ENCODE measurements at regions not wholly inside any gene's neighbourhood (a gene's known extent, or its start where the extent isn't known, plus 50 kb on each side); places are given as distances from the start of the nearest gene placed in this dataset.
A peak's percentile ranks its signal among the peaks of the same experiment; 100 is the strongest.
"Not testable (repeated sequence)": the region's sequence is repeated elsewhere in the genome, so short reads cannot be mapped to it uniquely, and the experiment has no call there.

DNA sequence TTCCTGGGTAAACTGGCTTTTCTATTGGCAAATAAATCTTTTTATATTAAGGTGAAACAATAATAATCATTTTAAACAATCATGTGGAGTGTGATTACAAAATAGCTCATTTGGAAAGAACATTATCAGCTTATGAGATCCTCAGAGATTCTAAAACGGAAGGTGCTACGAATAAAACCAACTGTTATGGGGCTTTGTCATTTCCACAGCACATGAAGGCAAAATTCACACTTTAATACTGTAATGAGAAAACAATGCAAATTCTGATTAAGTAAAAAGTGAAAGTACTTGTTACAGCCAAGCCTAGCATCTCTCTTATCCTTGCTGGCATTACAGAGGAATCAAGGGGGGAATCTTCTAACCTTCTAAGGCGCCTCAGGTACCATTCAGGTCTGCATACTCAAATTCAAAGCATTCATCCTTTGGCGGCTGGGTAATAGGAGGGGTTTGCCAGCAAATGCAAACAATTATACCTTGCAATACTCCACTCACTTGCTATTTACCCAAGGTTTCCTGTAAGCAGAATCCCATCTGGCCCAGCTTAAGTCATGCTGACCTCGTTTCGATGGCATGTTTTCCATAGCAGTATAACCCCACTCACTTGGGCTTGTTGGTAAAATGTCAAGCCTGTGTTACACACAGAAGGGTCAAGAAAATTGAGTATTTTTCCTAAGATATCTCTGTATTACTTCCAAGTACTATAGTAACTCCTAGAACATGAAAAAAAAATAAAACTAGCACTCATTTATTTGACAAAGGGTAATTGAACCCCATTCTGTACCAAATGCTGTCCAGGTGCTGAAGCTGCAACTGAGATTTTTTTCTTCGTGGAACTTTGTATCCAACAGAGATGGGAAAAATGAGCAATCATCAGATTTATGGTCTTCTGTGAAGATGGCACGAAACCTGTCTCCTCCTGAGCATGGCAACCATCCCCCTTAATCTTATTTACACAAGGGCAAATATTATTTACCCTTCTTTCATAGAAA, 183.7 kb upstream of the LMCD1 start:
- DNase-seq, result no peak

DNA sequence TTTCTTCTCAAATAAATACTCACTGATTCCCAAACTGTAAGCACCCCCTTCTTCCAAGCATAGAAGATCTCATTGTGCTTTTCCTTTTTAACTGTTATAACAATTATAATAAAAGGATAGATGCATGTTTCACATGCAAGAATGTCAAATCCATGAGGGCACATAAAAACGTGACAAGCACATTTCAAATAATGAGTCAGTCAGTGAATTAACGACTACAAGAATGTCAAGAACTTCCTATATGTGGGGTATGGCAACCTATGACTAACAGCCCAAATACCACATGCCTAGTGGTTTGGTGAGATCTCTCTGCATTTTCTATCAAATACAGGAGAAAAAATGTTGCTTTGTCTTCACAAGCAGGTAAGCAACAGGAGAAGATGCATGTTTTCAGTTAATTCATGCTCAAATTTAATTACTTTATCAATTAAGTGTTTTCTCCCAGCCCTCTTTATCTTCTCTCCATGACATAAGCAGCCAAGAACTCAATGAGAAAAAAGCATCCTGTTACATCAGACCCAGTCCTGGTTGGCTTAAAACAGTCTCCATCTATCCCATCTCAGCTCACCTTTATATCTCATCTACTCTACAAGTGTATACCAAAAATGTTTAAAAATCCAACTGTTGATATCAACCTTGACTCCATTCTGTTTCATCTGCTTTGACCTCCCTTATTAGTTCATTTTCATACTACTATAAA, 181.5 kb upstream of the LMCD1 start:
- no peak for DNase-seq

DNA sequence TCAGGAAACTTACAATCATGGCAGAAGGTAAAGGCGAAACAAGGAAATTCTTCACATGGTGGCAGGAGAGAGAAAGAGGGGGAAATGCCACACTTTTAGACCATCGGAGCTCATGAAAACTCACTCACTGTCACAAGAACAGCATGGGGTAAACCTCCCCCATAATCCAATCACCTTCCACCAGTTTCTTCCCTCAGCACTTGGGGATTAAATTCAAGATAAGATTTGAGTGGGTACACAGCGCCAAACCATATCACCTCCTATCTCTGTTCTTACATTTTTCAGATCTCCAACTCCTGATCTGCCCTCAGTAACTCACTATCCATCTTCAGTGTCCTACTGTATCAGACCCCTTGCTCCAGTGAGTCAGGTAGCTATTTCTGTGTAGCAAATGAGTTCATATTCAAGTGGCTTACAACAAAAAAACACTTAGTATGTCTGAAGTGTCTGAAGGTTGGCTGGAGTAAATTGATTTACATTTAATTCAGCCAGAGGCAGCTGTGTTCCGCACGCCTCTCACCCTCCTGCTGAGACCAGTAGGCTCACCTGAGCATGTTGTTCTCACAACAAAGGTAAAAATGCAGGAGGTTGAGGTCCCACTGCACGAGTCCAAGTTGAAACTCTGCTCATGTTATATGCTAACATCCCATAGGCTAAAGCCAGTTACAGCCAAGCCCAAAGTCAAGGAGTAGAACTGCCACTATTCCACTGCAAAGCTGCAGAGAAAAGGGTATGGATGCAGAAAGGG, 180.7 kb upstream of the LMCD1 start:
- DNase-seq, result no peak

DNA sequence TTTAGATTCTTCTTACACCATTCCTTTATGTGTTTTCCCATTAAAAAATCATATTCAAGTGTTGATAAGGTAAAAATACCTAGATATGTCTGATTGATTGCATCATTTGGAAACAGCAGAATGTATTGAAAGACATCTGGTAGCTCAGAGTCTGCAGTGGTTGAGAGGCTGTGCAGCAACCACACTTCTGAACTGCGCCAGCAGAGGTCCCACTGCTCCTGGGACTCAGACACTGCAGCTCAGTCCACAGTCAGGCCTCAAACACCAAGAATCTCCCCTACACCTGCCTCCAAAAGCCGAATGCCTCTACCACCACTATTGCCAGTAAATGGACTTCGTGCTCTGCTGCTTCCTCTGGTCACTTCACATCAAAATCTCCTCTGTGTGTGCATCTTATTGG, 176.9 kb upstream of the LMCD1 start:
- peak; percentile 49 for DNase-seq

DNA sequence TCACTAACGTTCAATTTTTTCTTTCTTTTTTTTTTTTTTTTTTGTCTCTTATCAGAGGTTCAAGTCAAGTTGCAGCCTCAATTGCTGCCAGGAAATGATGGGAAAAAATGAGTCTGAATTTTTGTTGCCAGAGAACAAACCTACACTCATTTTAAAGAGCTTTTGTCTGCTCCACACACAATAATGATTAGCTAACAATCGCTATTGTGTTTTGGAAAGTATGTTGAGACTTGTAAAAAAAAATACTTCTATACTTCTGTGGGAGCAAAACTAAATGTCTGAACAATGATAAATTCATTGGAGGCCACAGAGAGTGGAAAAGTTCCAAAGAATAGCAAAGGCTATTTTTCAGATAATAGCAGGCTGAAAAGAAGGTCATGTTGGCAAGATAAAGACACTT, 176.3 kb upstream of the LMCD1 start:
- no peak for DNase-seq

DNA sequence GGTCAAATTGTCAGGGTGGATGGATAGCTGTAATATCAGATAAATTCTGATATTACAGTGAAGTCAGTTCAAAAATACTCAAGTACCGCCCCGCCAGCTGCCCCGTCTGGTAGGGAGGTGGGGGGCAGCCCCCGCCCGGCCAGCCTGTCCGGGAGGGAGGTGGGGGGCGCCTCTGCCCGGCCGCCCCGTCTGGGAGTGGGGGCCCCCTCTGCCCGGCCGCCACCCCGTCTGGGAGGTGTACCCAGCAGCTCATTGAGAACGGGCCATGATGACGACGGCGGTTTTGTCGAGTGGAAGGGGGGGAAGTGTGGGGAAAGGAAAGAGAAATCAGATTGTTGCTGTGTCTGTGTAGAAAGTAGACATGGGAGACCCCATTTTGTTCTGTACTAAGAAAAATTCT, 175.8 kb upstream of the LMCD1 start:
- not testable (repeated sequence) for DNase-seq

DNA sequence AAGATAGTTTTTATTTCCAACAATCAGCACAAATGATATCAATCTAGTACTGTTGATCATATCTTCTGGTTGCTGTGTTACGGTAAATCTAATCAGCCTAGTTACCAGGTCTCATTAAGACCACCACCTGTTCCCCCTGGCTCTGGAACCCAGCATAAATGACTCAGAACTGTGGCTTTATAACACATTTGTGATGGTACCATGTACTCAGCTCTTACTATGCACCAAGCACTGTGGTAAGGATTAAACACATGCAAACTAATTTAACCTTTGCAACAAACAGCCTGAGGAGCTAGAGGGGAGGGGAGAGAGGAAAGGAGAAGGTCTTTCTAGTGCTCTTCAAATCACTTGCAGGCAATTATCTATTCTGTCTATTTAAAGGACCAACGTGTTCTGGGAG, 173.9 kb upstream of the LMCD1 start:
- DNase-seq, result no peak

DNA sequence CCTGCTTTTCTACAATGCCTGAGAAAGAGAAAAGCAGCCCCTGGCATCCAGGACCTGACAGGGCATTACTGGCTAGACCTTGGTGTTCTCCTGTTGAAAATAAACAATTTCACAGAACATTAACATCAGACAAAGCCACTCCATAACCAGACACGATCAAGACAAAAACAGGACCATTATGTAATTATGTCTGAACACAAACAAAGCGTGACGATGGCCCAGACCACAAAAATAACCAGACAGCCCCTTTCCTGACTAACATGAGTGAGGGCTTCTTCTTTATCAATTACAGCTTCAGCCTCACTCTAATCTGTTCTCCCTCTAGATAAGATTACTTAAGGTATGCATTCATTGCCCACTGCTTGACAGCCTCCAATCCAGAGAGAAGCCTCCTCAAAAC, 172.7 kb upstream of the LMCD1 start:
- DNase-seq, result peak; percentile 21

DNA sequence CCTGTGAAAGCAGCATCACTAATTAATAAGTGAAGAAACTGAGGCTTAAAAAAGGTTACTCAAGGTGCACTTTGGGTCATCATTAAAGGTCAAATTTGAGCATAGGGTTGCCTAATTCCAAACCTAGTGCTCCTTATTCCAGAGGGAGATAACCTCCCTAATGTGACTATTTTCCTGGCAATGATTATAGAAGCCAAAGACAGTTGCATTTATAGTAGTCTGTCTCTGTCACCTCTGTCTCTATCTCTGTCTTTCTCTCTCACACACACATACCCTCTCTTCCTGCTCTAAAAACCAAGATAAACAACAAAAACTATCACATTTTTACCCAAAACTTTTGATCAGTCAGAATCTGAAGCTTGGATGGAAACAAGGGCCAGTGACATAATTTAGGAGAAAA, 172.0 kb upstream of the LMCD1 start:
- DNase-seq, result no peak

DNA sequence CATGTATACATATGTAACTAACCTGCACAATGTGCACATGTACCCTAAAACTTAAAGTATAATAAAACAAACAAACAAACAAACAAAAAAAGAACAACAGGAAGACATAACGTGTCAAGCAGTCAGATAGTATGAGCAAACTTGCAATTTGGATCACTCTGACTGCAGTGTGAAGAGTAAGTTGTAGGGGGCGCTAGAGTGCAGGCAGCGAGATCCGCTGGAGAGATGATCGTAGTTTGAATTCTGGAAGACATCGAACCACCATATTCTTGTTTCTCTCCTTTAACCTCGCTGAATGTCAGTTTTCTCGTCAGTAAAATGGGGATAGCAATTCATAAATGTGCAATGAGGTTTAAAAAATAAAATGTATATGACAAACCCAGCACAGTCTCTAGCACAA, 165.2 kb upstream of the LMCD1 start:
- DNase-seq, result no peak

DNA sequence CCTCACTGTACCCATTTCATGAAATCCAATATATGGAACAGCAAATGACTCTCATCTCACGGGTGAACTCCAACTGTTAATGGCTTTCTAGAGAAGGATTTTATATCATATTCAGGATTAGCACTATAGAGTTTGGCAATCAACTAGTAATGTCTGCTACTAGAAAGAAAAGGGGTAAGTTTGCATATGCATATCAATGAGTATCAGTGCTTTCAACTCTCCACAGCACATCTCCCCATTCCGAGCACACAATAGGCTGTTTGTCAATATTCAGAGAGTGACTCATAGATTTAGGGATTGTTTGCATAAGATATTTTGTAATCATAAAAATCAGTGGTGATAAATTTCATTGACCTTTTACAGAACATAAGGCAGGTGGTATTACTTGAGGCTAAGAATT, 163.2 kb upstream of the LMCD1 start:
- DNase-seq, result no peak

DNA sequence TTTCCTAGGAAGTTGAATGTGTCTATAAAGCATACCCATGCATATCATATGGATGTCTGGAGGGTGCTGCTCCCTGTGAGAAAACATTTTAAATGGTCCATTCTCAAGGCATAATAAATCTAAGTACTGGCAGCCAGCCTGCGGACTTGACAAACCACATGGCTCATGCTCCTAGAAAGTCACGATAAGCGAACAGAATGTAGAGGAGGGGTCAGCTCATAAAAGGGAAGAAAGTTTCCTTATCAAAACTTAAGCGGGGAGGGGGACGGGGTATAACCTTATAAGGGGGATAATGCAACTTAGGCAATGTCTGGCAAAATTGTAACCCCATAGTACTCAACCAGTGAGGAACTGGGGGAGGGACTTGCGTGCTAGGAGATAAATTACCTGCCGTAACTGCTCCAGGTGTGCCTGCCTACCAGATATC, 159.8 kb upstream of the LMCD1 start:
- no peak for DNase-seq

DNA sequence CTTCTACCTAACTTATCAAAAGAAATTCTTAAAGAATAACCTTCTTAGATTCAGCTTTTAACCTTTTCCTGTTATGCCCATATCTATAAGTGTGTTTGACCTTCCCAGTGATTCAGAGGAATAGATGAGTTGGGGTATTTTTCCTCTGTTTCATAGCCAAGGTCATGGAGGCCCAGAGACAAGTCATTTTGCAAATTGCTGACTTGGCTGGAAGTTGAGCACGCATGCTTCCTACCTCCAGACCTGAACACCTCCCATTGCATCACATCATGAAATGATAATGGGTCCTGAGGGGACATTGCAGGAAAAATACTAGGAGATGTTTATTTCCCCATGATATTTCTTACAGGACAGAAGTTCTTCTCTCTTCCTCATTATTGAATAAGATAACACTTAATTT, 158.6 kb upstream of the LMCD1 start:
- no peak for DNase-seq

DNA sequence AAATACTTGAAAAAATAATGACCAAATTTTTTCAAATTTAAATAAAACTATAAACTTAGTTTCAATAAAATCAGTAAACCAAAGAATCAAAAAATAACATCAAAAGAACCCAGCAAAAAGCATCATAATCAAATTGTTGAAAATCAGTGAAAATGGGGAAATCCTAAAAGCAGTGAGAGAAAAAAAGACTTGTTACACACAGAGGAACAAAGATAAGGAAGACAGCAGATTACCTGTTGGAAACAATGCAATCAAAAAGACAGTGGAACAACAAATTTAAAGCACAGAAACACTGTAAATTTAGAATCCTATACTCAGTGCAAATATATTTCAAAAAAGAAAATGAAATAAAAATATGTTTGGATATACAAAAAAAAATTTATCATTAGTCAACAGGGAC, 156.2 kb upstream of the LMCD1 start:
- no peak for DNase-seq

DNA sequence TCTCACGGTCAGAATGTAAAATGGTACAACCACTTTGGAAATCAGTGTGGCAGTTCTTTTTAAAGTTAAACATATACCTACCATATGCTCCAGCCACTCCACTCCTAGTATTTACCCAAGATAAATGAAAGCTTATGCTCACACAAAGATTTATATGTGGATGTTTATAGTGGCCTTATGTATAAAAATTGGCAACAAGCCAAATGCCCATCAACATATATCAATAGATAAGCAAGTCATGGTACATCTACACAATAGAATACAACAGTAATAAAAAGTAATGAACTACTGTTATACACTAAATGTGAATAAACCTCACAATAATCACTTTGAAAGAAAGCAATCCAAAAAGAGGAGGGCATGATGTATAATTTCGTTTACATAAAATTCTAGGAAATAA, 153.5 kb upstream of the LMCD1 start:
- DNase-seq, result no peak

DNA sequence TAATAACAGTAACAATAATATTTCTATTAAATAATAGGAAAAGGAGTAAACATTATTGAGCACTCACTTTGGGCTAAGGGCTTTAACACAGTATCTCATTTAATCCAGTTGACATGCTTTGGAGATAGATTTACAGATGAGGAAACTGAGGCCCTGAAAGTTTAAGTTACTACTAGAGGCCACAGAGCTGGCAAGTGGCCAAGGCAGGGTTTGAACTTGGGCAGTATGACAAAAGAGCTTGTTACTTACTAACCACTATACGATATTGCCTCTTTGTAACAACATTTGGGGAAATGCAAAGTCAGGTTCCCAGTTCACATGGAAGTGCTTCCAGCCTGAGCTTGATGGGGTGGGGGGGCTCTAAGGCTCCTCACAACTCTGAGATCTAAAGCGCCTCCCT, 149.1 kb upstream of the LMCD1 start:
- DNase-seq, result no peak

DNA sequence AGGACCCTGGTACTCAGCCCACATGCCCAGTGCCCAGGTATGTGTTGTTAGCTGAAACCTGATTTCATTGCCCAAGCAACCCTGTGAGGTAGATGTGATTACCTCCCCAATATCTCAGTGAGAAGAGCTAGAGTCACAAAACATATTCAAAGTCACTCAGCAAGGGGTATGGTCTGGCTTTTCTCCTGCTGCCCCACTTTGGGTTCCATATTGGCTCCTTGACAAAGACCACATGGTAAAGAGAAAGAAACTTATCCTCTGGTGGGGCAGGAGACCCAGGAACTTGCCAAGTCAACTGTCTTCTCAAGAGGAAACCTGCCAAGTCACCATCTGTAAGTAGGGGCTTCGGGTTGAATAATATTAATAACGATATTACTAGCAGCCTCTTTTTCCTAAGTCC, 148.3 kb upstream of the LMCD1 start:
- no peak for DNase-seq

DNA sequence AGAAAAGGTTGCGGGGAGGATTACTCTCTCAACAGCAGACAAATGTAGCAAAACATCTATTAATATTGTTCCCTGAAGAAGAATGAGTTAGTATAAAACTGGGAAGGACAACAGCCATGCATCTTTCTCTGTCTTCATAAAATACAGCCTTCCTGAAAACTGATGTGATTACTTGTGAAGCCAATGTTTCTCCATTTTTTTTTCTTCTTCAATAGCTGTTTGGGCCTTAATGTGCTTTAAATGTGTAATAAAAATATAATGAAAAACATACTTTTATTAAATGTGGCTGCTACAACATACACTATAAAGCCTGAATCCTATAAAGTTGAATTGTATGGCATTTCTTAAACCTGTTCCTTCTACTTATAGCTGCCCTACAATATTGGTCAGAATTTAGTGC, 146.3 kb upstream of the LMCD1 start:
- DNase-seq, result no peak

DNA sequence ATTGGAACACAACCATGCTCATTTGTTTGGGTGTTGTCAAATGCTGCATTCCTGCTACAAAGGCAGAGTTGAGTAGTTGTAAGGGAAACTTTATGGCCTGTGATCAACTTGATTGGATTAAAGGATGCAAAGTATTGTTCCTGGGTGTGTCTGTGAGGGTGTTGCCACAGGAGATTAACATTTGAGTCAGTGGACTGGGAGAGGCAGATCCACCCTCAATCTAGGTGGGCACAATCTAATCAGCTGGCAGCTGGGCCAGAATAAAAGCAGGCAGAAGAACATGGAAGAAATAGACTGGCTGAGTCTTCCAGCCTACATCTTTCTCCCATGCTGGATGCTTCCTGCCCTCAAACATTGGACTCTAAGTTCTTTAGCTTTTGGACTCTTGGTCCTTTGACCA, 145.6 kb upstream of the LMCD1 start:
- not testable (repeated sequence) for DNase-seq

DNA sequence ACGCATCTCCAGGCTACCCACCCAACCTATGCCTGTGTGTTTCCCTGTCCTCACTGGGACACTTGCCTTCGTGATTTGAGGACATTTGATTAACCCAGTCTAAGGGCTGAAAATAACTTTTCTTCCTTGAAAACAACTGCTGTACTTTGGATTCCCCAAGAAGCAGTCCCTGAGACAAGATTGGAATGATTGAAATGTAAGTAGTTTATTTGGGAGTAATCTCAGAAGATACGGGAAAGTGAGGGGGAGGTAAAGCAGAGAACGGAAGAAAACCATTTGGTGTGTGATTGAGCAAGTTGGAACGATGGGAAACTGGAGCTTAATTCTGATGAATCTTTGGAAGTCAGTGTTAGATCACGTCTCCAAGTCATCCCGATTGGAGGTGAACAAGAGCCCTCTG, 143.8 kb upstream of the LMCD1 start:
- DNase-seq, result no peak

DNA sequence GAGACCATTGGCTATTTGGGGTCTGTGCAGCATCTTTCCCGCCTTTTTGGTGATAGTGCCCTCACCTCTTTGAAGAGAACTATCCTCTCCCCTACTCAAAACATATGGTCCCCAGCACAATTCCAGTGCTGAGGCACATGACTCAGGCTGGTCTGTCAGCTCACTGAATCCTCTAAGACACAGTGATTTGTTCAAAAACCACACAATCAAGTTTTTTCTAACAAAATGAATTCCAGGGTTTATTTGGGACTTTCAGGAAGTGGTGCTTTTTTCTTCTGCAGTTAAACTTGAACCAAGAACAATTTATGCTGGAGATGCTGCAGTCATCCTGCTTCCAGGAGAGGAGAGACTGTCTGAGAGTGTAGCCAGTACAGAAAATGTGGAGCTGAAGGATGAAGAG, 142.5 kb upstream of the LMCD1 start:
- DNase-seq, result no peak

DNA sequence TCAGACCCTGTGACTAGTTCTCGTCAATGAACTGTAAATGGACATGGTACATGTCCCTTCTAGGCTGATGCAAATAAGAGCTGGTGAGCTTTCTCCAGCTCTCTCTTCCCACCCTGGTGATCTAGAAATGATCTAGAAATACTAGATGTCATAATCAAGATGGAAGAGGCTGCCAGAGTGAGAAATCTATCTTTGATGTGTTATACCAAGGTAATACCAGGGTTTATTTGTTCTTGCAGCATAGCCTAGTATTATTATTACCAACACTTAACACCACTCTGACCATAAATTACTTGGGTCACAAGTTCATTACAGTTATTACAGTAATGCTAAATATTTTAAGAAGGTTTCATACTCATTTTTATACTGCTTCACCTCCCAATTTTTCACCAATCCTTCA, 138.4 kb upstream of the LMCD1 start:
- no peak for DNase-seq

DNA sequence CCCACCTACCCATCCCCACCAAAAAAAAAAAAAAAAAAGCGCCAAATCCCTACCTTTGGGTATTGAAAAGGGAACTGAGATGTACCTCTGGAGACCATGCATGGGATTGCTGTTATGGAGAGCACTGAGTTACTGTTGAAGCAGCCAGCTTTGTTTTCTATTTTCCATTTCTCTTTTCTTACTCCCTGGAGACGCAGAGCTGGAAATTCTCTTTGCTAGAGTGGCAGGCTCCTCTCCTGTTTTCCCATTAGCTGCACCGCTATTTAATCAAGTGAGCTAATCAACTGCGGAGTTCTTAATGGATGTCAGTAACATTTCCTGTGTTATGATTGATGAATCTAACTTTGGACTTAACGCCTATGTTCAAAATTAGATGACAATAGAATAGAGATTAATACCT, 136.1 kb upstream of the LMCD1 start:
- no peak for DNase-seq

Data from central memory CD4-positive, alpha-beta T cell (primary cell).